ENCODE measurements at regions not wholly inside any gene's neighbourhood (a gene's known extent, or its start where the extent isn't known, plus 50 kb on each side); places are given as distances from the start of the nearest gene placed in this dataset.

DNA sequence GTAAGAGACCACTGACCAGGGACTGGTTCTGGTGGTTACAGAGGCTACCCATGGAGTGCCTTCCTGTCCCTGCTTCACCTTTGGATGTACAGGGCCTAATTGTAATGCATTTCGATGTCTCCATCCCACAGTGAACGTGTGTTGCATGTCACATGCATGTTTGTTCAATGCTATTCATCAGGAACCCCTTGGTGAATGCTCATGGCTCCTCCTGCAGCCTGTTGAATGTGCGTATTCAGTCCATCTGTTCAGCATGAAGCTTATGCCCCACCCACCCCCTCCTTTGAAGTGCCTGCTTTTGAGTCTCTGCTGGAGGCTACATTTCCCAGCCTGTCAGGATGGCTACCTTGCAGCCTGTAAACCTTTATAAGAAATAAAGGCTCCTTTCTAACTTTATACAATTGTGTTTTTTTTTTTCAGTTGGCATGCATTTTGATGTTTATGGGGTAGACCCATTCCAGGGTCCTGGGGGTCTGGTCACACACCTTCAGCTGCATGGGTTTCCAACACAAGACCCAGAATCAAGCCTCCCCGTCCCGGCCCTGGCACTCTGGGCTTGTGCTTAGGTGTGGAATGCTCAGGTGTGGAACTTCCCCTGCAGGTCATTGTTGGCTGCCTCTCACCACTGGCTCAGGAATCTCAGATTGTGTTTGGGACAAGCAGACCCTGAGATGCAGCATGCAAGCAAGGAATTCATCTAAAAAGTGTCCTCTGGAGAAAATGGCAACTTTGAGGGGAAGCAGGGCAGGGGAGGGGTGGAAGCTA, 238.8 kb upstream of the HDAC4 start:
- H3K27ac Mint-ChIP-seq = no peak overlapping the region
- no peak overlapping the region for H3K4me2 ChIP-seq (replicated peaks; ENCODE audit: extremely low read depth, low read length, poor library complexity, severe bottlenecking)
- no peak overlapping the region for H3K4me3 ChIP-seq (replicated peaks in 1 of 3; ENCODE audit: low read depth in 2 of 3, low read length in 3 of 3)
- H3K9me3 Mint-ChIP-seq = peaks cover 7 to 22% (median 12%) of the 10 kb centered on the region in 7 donors
- H3K79me2 ChIP-seq (ENCODE audit: insufficient read depth, low read length) = no peaks in the 10 kb centered on the region
- intact Hi-C loops (cut with micrococcal nuclease) = no loop called here
- H3K4me1 ChIP-seq (ENCODE audit: control insufficient read depth in 1 of 2, insufficient read depth in 2 of 2, low read length in 2 of 2) = no peaks in the 10 kb centered on the region
- H3K27me3 Mint-ChIP-seq (ENCODE audit: low read depth in 3 of 3) = peaks cover 6 to 8% (median 8%) of the 10 kb centered on the region in 3 donors
- DNase-seq = no peak
- H3K4me1 Mint-ChIP-seq = no peaks in the 10 kb centered on the region
- no peak overlapping the region for H3K9ac ChIP-seq (ENCODE audit: insufficient read depth, low read length, poor library complexity, severe bottlenecking)
- H3K27ac ChIP-seq (ENCODE audit: low read depth in 1 of 2, low read length in 2 of 2) = no peak overlapping the region
- TF ChIP-seq, protein P1, sequence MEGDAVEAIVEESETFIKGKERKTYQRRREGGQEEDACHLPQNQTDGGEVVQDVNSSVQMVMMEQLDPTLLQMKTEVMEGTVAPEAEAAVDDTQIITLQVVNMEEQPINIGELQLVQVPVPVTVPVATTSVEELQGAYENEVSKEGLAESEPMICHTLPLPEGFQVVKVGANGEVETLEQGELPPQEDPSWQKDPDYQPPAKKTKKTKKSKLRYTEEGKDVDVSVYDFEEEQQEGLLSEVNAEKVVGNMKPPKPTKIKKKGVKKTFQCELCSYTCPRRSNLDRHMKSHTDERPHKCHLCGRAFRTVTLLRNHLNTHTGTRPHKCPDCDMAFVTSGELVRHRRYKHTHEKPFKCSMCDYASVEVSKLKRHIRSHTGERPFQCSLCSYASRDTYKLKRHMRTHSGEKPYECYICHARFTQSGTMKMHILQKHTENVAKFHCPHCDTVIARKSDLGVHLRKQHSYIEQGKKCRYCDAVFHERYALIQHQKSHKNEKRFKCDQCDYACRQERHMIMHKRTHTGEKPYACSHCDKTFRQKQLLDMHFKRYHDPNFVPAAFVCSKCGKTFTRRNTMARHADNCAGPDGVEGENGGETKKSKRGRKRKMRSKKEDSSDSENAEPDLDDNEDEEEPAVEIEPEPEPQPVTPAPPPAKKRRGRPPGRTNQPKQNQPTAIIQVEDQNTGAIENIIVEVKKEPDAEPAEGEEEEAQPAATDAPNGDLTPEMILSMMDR (IDR thresholded peaks at IDR 0.05) = no peak
- H3K36me3 ChIP-seq (replicated peaks in 1 of 2; ENCODE audit: control insufficient read depth in 1 of 2, insufficient read depth in 2 of 2, low read length in 2 of 2) = no peaks in the 10 kb centered on the region
- H3K36me3 Mint-ChIP-seq = no peaks in the 10 kb centered on the region
- no peak overlapping the region for H2AFZ ChIP-seq (ENCODE audit: insufficient read depth, low read depth, low read length, poor library complexity, severe bottlenecking)
- H4K20me1 ChIP-seq (ENCODE audit: insufficient read depth, low read length) = no peaks in the 10 kb centered on the region
- H3K27me3 ChIP-seq (ENCODE audit: control insufficient read depth in 2 of 2, insufficient read depth in 2 of 2, low read length in 2 of 2) = no peaks in the 10 kb centered on the region
- no peak overlapping the region for H3K4me3 Mint-ChIP-seq
- 90% methylated on average over 3 of the region's 5 CpGs for WGBS (ENCODE audit: insufficient coverage)
- H3K9me3 ChIP-seq (replicated peaks in 1 of 2; ENCODE audit: control insufficient read depth in 1 of 2, insufficient read depth in 1 of 2, low read length in 2 of 2) = peaks cover 7 to 9% of the 10 kb centered on the region in 2 donors

DNA sequence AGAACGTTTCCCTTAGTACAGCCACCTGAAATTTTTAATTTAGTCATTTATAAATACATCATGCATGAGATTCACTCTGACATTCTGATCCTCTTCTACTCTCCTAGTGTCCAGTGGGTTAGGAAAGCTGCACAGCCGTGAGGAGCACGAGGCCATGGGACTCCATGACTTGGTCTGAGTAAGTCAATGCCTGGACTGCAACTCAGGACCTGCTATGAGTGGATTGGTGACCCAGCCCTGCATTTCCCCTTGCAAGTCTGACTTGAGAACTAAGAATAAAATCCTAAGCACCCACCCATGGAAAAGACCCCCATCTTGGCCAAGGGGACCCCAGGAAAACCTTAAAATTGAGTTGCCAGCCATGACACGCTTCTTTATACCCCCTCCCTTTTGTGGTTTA, 237.6 kb upstream of the HDAC4 start:
- Mint-ChIP-seq H3K4me1 (no peaks in the 10 kb centered on the region), H3K27ac (no peak overlapping the region), H3K9me3 (peaks cover 7 to 27% (median 12%) of the 10 kb centered on the region in 7 donors), H3K36me3 (no peaks in the 10 kb centered on the region), H3K4me3 (no peak overlapping the region), H3K27me3 (ENCODE audit: low read depth in 3 of 3) (peaks cover 6 to 9% (median 8%) of the 10 kb centered on the region in 3 donors)
- H3K4me1 ChIP-seq (ENCODE audit: control insufficient read depth in 1 of 2, insufficient read depth in 2 of 2, low read length in 2 of 2) = no peaks in the 10 kb centered on the region
- no peak overlapping the region for H3K27ac ChIP-seq (ENCODE audit: low read depth in 1 of 2, low read length in 2 of 2)
- intact Hi-C loops (cut with micrococcal nuclease) = no loop called here
- H2AFZ ChIP-seq (ENCODE audit: insufficient read depth, low read depth, low read length, poor library complexity, severe bottlenecking) = no peak overlapping the region
- 90% methylated on average over 2 of the region's 4 CpGs for WGBS (ENCODE audit: insufficient coverage)
- no peaks in the 10 kb centered on the region for H3K36me3 ChIP-seq (replicated peaks in 1 of 2; ENCODE audit: control insufficient read depth in 1 of 2, insufficient read depth in 2 of 2, low read length in 2 of 2)
- no peak for DNase-seq
- no peaks in the 10 kb centered on the region for H4K20me1 ChIP-seq (ENCODE audit: insufficient read depth, low read length)
- H3K9ac ChIP-seq (ENCODE audit: insufficient read depth, low read length, poor library complexity, severe bottlenecking) = no peak overlapping the region
- H3K4me3 ChIP-seq (replicated peaks in 1 of 3; ENCODE audit: low read depth in 2 of 3, low read length in 3 of 3) = no peak overlapping the region
- no peak overlapping the region for H3K4me2 ChIP-seq (replicated peaks; ENCODE audit: extremely low read depth, low read length, poor library complexity, severe bottlenecking)
- TF ChIP-seq, protein P1 (IDR thresholded peaks at IDR 0.05) = no peak
- H3K79me2 ChIP-seq (ENCODE audit: insufficient read depth, low read length) = no peaks in the 10 kb centered on the region
- H3K9me3 ChIP-seq (replicated peaks in 1 of 2; ENCODE audit: control insufficient read depth in 1 of 2, insufficient read depth in 1 of 2, low read length in 2 of 2) = peaks cover 7 to 9% of the 10 kb centered on the region in 2 donors
- no peaks in the 10 kb centered on the region for H3K27me3 ChIP-seq (ENCODE audit: control insufficient read depth in 2 of 2, insufficient read depth in 2 of 2, low read length in 2 of 2)
